ENCODE measurements at regions not wholly inside any gene's neighbourhood (a gene's known extent, or its start where the extent isn't known, plus 50 kb on each side); places are given as distances from the start of the nearest gene placed in this dataset.

DNA sequence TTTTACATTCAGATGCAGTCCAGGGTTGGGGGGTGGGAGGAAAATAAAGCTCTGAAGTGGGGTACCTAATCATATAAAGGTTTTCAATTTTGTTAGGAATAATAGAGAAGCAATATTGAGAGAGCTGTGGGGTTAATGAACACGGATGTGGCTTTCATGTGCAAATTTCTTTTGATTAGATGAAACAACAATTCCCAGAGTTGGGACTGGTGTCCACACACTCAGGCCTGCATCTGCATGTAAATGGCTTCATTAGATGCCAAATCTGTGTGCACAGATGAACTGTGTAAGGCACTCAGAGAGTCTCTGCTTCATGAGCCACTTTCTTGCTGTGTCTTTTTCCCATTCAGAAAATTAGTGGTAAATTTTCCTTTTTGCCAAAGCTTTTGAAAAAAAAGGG is 377.1 kb upstream of the NOVA1 start:
- TF ChIP-seq POLR2AphosphoS5 (IDR thresholded peaks at IDR 0.05; ENCODE audit: borderline replicate concordance, low read depth, low read length) (no peak), EZH2 (IDR thresholded peaks at IDR 0.05) (no peak)
